H1 (cell line): ENCODE measurements at regions not wholly inside any gene's neighbourhood (a gene's known extent, or its start where the extent isn't known, plus 50 kb on each side); places are given as distances from the start of the nearest gene placed in this dataset.

Source experiments
- CTCF ChIA-PET: fragments of 300-600 bp; sonication (Branson Sonifier 250); formaldehyde crosslinking; loops from one replicate; lab custom pipeline; 2021; ENCODE audit not compliant: partially characterized antibody; lab: Charles Lee
- POLR2A ChIA-PET: fragments of 300-600 bp; sonication (Branson Sonifier 250); formaldehyde crosslinking; loops from one replicate; lab custom pipeline; 2021; ENCODE audit warnings: inconsistent platforms; ENCODE audit not compliant: partially characterized antibody; lab: Charles Lee
- DNase-seq, 2 experiments: peaks; one replicate each; pipeline versions ENCODE4 v3.0.0 to v3.0.0-alpha.2; 2010 to 2022; ENCODE audit warnings: low spot score in 2 of 2, low read depth in 1 of 2, mixed read lengths in 1 of 2
- FAIRE-seq: peaks from 2 replicates; lab custom pipeline; 2011; peaks lifted over from hg19 to GRCh38; lab: Jason Lieb, UNC
- H2AFZ ChIP-seq: 2 replicates; pipeline ENCODE4 v1.8.1; 2012; ENCODE audit warnings: low read length, inconsistent platforms
- H2AK5ac ChIP-seq: 2 replicates; pipeline ENCODE4 v1.6.1; 2013; ENCODE audit warnings: low read depth, low read length
- H2BK120ac ChIP-seq: replicated peaks from 2 replicates; pipeline ENCODE3; 2013; ENCODE audit warnings: low read depth, low read length, inconsistent platforms
- H2BK12ac ChIP-seq: 2 replicates; pipeline ENCODE4 v1.6.1; 2013; ENCODE audit warnings: low read depth, low read length
- H2BK15ac ChIP-seq: 2 replicates; pipeline ENCODE4 v1.6.1; 2013; ENCODE audit warnings: low read length
- H2BK20ac ChIP-seq: 2 replicates; pipeline ENCODE4 v1.6.1; 2013; ENCODE audit warnings: low read length
- H2BK5ac ChIP-seq: 2 replicates; pipeline ENCODE4 v1.6.1; 2013; ENCODE audit warnings: low read depth, low read length
- H3K14ac ChIP-seq: 2 replicates; pipeline ENCODE4 v1.6.1; 2013; ENCODE audit warnings: inconsistent platforms; ENCODE audit not compliant: insufficient read length
- H3K18ac ChIP-seq: 2 replicates; pipeline ENCODE4 v1.6.1; 2013; ENCODE audit warnings: low read length; ENCODE audit errors: extremely low read depth
- H3K23ac ChIP-seq: 2 replicates; pipeline ENCODE4 v1.6.1; 2013; ENCODE audit warnings: inconsistent platforms; ENCODE audit not compliant: insufficient read length
- H3K23me2 ChIP-seq: 2 replicates; pipeline ENCODE4 v1.6.1; 2013; ENCODE audit warnings: low read depth, low read length
- H3K27ac ChIP-seq: 2 replicates; pipeline ENCODE4 v1.6.1; 2011; ENCODE audit warnings: low read depth, low read length, inconsistent platforms
- H3K27me3 ChIP-seq, 4 experiments: replicated peaks in 1 of 4; 1 replicate in 1 of 4; 2 replicates in 3 of 4; pipeline versions ENCODE4 v1.6.1 to v1.8.1; 2011 to 2013; ENCODE audit warnings: low read length in 3 of 4, mild to moderate bottlenecking in 3 of 4, inconsistent platforms in 2 of 4, mixed read lengths in 2 of 4, moderate library complexity in 1 of 4; ENCODE audit not compliant: control insufficient read depth in 3 of 4, insufficient read depth in 3 of 4; ENCODE audit errors: extremely low read depth in 1 of 4
- H3K36me3 ChIP-seq, 4 experiments: 2 replicates each; pipeline versions ENCODE4 v1.6.1 to v1.8.1; 2011 to 2013; ENCODE audit warnings: mild to moderate bottlenecking in 4 of 4, low read length in 3 of 4, moderate library complexity in 2 of 4, control low read depth in 1 of 4, inconsistent platforms in 1 of 4; ENCODE audit not compliant: insufficient read depth in 4 of 4, control insufficient read depth in 2 of 4
- H3K4ac ChIP-seq: replicated peaks from 2 replicates; pipeline ENCODE3; 2013; ENCODE audit warnings: low read length, low read depth, mixed read lengths, inconsistent platforms; ENCODE audit not compliant: insufficient read length
- H3K4me1 ChIP-seq, 4 experiments: replicated peaks in 1 of 4; 1 replicate in 1 of 4; 2 replicates in 3 of 4; pipeline versions ENCODE4 v1.6.1 to v1.8.1; 2011 to 2013; ENCODE audit warnings: low read length in 3 of 4, inconsistent platforms in 2 of 4, mixed read lengths in 1 of 4; ENCODE audit not compliant: insufficient read depth in 4 of 4, control insufficient read depth in 3 of 4
- H3K4me2 ChIP-seq, 2 experiments: 2 replicates each; pipeline versions ENCODE4 v1.6.1 to v1.8.1; 2011 to 2013; ENCODE audit warnings: low read depth in 2 of 2, low read length in 2 of 2, control low read depth in 1 of 2, inconsistent platforms in 1 of 2, mild to moderate bottlenecking in 1 of 2; ENCODE audit not compliant: insufficient read depth in 1 of 2
- H3K4me3 ChIP-seq, 4 experiments: fragments of 200-600, 300-600 bp in 1 of 4; sonication (generic), shearing (Covaris generic), sonication (Bioruptor Twin) in 1 of 4; 2 replicates each; pipeline versions ENCODE4 v1.5.1 to v1.8.1; 2011 to 2016; ENCODE audit warnings: low read length in 4 of 4, low read depth in 3 of 4, control low read depth in 2 of 4, inconsistent platforms in 2 of 4, mild to moderate bottlenecking in 2 of 4, mixed read lengths in 1 of 4, moderate library complexity in 1 of 4; ENCODE audit not compliant: insufficient read depth in 2 of 4; ENCODE audit errors: extremely low read depth in 1 of 4
- H3K56ac ChIP-seq: replicated peaks from 2 replicates; pipeline ENCODE3; 2013; ENCODE audit warnings: low read depth, mild to moderate bottlenecking, mixed read lengths, low read length, inconsistent platforms; ENCODE audit not compliant: insufficient read length
- H3K79me1 ChIP-seq: 2 replicates; pipeline ENCODE4 v1.6.1; 2013; ENCODE audit warnings: low read depth, low read length, control low read depth
- H3K79me2 ChIP-seq, 2 experiments: 2 replicates each; pipeline versions ENCODE4 v1.6.1 to v1.8.1; 2012 to 2013; ENCODE audit warnings: low read length in 2 of 2, mild to moderate bottlenecking in 2 of 2, inconsistent platforms in 1 of 2; ENCODE audit not compliant: insufficient read depth in 2 of 2, control insufficient read depth in 1 of 2
- H3K9ac ChIP-seq, 4 experiments: replicated peaks in 1 of 4; 1 replicate in 1 of 4; 2 replicates in 3 of 4; pipeline versions ENCODE4 v1.6.1 to v1.8.1; 2011 to 2013; ENCODE audit warnings: low read depth in 3 of 4, low read length in 3 of 4, control low read depth in 2 of 4, mild to moderate bottlenecking in 2 of 4, moderate library complexity in 2 of 4, inconsistent platforms in 1 of 4; ENCODE audit errors: extremely low read depth in 1 of 4
- H3K9me3 ChIP-seq, 2 experiments: 2 replicates each; pipeline versions ENCODE4 v1.6.1 to v1.8.1; 2012 to 2013; ENCODE audit warnings: mild to moderate bottlenecking in 2 of 2, moderate library complexity in 2 of 2, control low read depth in 1 of 2, inconsistent platforms in 1 of 2, low read depth in 1 of 2, low read length in 1 of 2, mixed read lengths in 1 of 2; ENCODE audit not compliant: insufficient read depth in 2 of 2
- H4K20me1 ChIP-seq, 2 experiments: replicated peaks in 1 of 2; 2 replicates each; pipeline versions ENCODE3 to v1.8.1; 2011 to 2013; ENCODE audit warnings: inconsistent platforms in 2 of 2, low read length in 2 of 2, mild to moderate bottlenecking in 1 of 2; ENCODE audit not compliant: insufficient read depth in 2 of 2, control insufficient read depth in 1 of 2
- H4K5ac ChIP-seq: 2 replicates; pipeline ENCODE4 v1.6.1; 2013; ENCODE audit warnings: low read length, low read depth, mixed read lengths, inconsistent platforms; ENCODE audit not compliant: insufficient read length
- H4K8ac ChIP-seq: 2 replicates; pipeline ENCODE4 v1.8.0; 2013; ENCODE audit warnings: mild to moderate bottlenecking, moderate library complexity, low read length, inconsistent platforms; ENCODE audit not compliant: insufficient read depth; ENCODE audit errors: extremely low read depth
- H4K91ac ChIP-seq: replicated peaks from 2 replicates; pipeline ENCODE3; 2013; ENCODE audit warnings: low read length, mixed read lengths, inconsistent platforms; ENCODE audit not compliant: insufficient read length
- CTCF ChIP-seq, 3 experiments: IDR thresholded peaks; 1 replicate in 2 of 3; 2 replicates in 1 of 3; pipeline versions ENCODE4 v1.5.1 to v1.6.1; 2011; ENCODE audit warnings: low read length in 3 of 3, mild to moderate bottlenecking in 3 of 3, inconsistent platforms in 2 of 3, low read depth in 1 of 3, moderate library complexity in 1 of 3; ENCODE audit not compliant: insufficient read depth in 1 of 3; ENCODE audit errors: control extremely low read depth in 1 of 3
- EP300 ChIP-seq, 2 experiments: IDR thresholded peaks; 1 replicate in 1 of 2; 2 replicates in 1 of 2; pipeline ENCODE4 v1.6.1; 2011 to 2012; ENCODE audit warnings: low read depth in 2 of 2, low read length in 2 of 2, mild to moderate bottlenecking in 2 of 2, borderline replicate concordance in 1 of 2, inconsistent platforms in 1 of 2, moderate library complexity in 1 of 2
- EZH2 ChIP-seq: fragments of 200-600 bp; sonication (generic); IDR thresholded peaks from 2 replicates; pipeline ENCODE4 v1.7.1; 2012; ENCODE audit warnings: low read depth, mild to moderate bottlenecking, moderate library complexity, low read length, inconsistent platforms; ENCODE audit not compliant: severe bottlenecking
- KDM4A ChIP-seq: IDR thresholded peaks from one replicate; pipeline ENCODE4 v1.7.1; 2012; ENCODE audit warnings: low read depth, mild to moderate bottlenecking, moderate library complexity, low read length, inconsistent platforms; ENCODE audit not compliant: severe bottlenecking
- KDM5A ChIP-seq: fragments of 200-600 bp; IDR thresholded peaks from 2 replicates; pipeline ENCODE4 v1.7.1; 2012; ENCODE audit warnings: mild to moderate bottlenecking, low read length, inconsistent platforms, mixed read lengths
- SUZ12 ChIP-seq: fragments of 200-600 bp; sonication (generic); IDR thresholded peaks from 2 replicates; pipeline ENCODE4 v1.6.1; 2012; ENCODE audit warnings: mild to moderate bottlenecking, inconsistent platforms, low read length, moderate library complexity, mixed read lengths
- TBP ChIP-seq: IDR thresholded peaks from 2 replicates; pipeline ENCODE4 v1.6.1; 2011; ENCODE audit warnings: low read depth, low read length, improper control_type of control experiment
- TCF12 ChIP-seq: IDR thresholded peaks from 2 replicates; pipeline ENCODE4 v1.6.1; 2011; ENCODE audit warnings: low read depth, mild to moderate bottlenecking, low read length
- ZNF274 ChIP-seq: IDR thresholded peaks from 2 replicates; pipeline ENCODE4 v1.7.0; 2012; ENCODE audit warnings: low read length, borderline replicate concordance; ENCODE audit errors: extremely low read depth
- WGBS, 2 experiments: shearing (Covaris generic) in 1 of 2; methylation state at CpG; one replicate each; pipeline versions ENCODE4 v1.1.6 to v1.1.7; 2013 to 2015; ENCODE audit warnings: low lambda C conversion rate in 2 of 2, mixed read lengths in 2 of 2, inconsistent platforms in 1 of 2, low coverage in 1 of 2, missing lambda C conversion rate in 1 of 2; ENCODE audit not compliant: insufficient replicate concordance in 2 of 2, insufficient coverage in 1 of 2, insufficient read length in 1 of 2; ENCODE audit errors: extremely low coverage in 1 of 2, missing lambda C conversion rate in 1 of 2; 5-methylcytosine and 5-hydroxymethylcytosine counted together

DNA sequence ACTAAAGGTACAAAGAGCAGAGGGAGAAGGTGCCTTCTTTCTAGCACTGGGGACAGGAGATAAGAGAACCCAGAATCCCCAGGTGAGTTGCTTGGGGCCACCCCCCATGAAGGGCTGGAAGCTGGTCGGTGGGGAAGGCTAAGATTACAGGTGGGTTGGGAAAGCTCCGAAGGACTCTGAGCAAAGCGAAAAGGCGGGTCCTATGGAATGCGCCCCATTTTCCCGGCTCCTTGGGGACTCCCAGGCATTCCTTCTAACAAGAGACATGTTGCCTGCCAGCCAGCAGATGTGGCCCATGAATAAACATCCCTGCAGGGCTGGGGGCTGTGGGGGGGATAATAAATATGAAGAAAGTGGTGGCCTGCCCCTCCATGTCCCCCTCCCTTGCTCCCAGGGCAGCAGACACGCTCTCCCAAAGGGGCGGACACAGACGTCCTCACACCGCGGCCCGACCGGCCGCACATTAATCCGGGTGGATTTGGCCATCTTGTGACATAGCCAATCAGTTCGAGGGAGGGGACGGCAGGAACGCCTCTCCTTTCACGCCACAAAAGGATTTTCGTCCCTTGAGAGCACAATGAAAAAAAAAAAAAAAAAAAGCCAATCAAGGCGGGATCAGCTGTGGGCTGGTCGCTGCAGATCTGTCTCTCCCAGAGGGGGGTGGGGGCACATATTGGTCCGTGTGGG lies 98.5 kb downstream of the SOX9 start:
- H2AK5ac ChIP-seq: no peak overlapping the region
- H4K5ac ChIP-seq: no peak overlapping the region
- no peak overlapping the region for H4K91ac ChIP-seq
- peak; percentile 36 for TF ChIP-seq KDM4A
- TF ChIP-seq EP300 (IDR thresholded peaks at IDR 0.05; ENCODE audit: borderline replicate concordance in 1 of 2, low read depth in 2 of 2, low read length in 2 of 2): no peak
- peak; percentile 40 for TF ChIP-seq SUZ12
- TF ChIP-seq EZH2: peak; percentile 43
- TF ChIP-seq TBP: no peak
- TF ChIP-seq ZNF274: no peak
- TF ChIP-seq TCF12: 0 out of 2 replicates have a peak, but pooled peaks have one; percentile 51
- TF ChIP-seq CTCF (IDR thresholded peaks at IDR 0.05; ENCODE audit: control extremely low read depth in 1 of 3, insufficient read depth in 1 of 3, low read depth in 1 of 3, low read length in 3 of 3): no peak
- TF ChIP-seq KDM5A: no peak
- no peak overlapping the region for H2BK120ac ChIP-seq
- H3K18ac ChIP-seq: peak overlapping the region; percentile 54; the same call in 1 of the 2 replicates
- H3K79me2 ChIP-seq: no peaks in the 10 kb centered on the region
- DNase-seq (peak in 1 of 2 experiments; percentile 61), FAIRE-seq (no peak)
- no peaks in the 10 kb centered on the region for H4K20me1 ChIP-seq
- no peaks in the 10 kb centered on the region for H3K79me1 ChIP-seq
- H2BK12ac ChIP-seq: no peak overlapping the region
- H3K4me2 ChIP-seq: peak overlapping the region; percentile 83 to 90
- POLR2A ChIA-PET: no interaction called here
- no peak overlapping the region for H2AFZ ChIP-seq
- H3K9ac ChIP-seq: no peak overlapping the region
- H3K27me3 ChIP-seq: peaks cover 7 to 41% (median 35%) of the 10 kb centered on the region in 4 experiments
- H3K36me3 ChIP-seq: no peaks in the 10 kb centered on the region
- H2BK5ac ChIP-seq: no peak overlapping the region
- no peak overlapping the region; the same call in 1 of the 2 replicates for H4K8ac ChIP-seq
- H3K27ac ChIP-seq: no peak overlapping the region
- H3K9me3 ChIP-seq: no peaks in the 10 kb centered on the region
- no peak overlapping the region for H3K14ac ChIP-seq
- H3K4ac ChIP-seq: no peak overlapping the region
- no peak overlapping the region for H2BK20ac ChIP-seq
- H3K4me3 ChIP-seq: peak overlapping the region; percentile 34 to 69 (median 38)
- 2% methylated on average over 15 of the region's 23 CpGs; no CpG with 5 or more reads in 1 of the 2 experiments for whole genome bisulfite sequencing, 2 experiments
- H2BK15ac ChIP-seq: no peak overlapping the region
- peaks cover 10% of the 10 kb centered on the region for H3K23me2 ChIP-seq
- H3K56ac ChIP-seq: no peak overlapping the region
- H3K23ac ChIP-seq: no peak overlapping the region
- peaks cover 2 to 12% (median 11%) of the 10 kb centered on the region in 4 experiments for H3K4me1 ChIP-seq
- CTCF ChIA-PET: interaction anchor here (1.1 kb wide), 2 partner anchors 15 to 99 kb away, joined by 3 read pairs; partner anchors contain the start of gene SOX9
